Mucosa of descending colon (tissue), 3 donors: ENCODE measurements at regions not wholly inside any gene's neighbourhood (a gene's known extent, or its start where the extent isn't known, plus 50 kb on each side); places are given as distances from the start of the nearest gene placed in this dataset.

Experiments
- ATAC-seq: fragments of 200-7000 bp; cut with Tn5 transposase; one replicate; pipeline ENCODE4 v1.9.1; 2020; ENCODE audit warnings: mild to moderate bottlenecking, moderate library complexity
- DNase-seq, 3 donors: peaks; one replicate each; pipeline ENCODE4 v3.0.0-alpha.2; 2020
- H3K36me3 ChIP-seq: fragments of 200-600 bp; one replicate; pipeline ENCODE4 v1.8.0; 2021; ENCODE audit warnings: low read depth, mild to moderate bottlenecking
- H3K4me1 ChIP-seq: fragments of 200-600 bp; one replicate; pipeline ENCODE4 v1.8.0; 2021; ENCODE audit warnings: low read depth, mild to moderate bottlenecking
- H3K4me3 ChIP-seq: fragments of 200-600 bp; one replicate; pipeline ENCODE4 v1.8.0; 2021; ENCODE audit warnings: mild to moderate bottlenecking
- H3K9me3 ChIP-seq: fragments of 200-600 bp; one replicate; pipeline ENCODE4 v1.8.0; 2021; ENCODE audit warnings: mild to moderate bottlenecking
- intact Hi-C, 2 donors: fragments of 100-400 bp; cut with DNase I in 1 of 2; cut with micrococcal nuclease in 1 of 2; formaldehyde crosslinking; loops; one replicate each; pipeline versions ENCODE4 v1.11.0 to v1.11.1; 2022; cut with DNase I, micrococcal nuclease
- TF ChIP-seq, protein P1 (sequence below): fragments of 200-600 bp; IDR thresholded peaks from one replicate; pipeline ENCODE4 v1.8.0; 2022; ENCODE audit warnings: antibody characterized with exemption, mild to moderate bottlenecking
- donor health status: DM: no; HTN: no; CAD: no; lungs with moderate emphysema.
- donor health status: DM: no; HTN: no; CAD: no.
- donor health status: DM: no; HTN: yes; CAD: no.

DNA sequence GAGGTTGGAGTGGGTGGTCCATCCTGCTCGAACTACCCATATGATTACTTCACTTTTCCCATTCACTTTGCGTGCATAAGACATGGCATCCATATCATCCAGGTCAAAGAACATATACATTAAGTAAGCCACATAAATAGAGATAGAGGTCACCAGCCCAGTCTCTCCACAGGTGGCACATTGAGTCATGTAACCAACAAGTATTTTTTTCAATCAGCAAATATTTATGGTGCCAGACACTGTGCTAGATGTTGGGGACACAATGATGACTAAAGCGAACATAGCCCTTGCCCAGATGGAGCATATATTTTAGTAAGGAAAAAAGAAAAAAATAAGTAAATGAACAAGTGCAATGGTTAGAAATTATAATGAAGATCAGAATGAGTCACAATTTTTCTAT is 83.6 kb upstream of the LCLAT1 start:
- Histone ChIP-seq H3K9me3 (no peaks in the 10 kb centered on the region), H3K36me3 (no peaks in the 10 kb centered on the region), H3K4me3 (no peak overlapping the region), H3K4me1 (no peaks in the 10 kb centered on the region)
- TF ChIP-seq, protein P1, sequence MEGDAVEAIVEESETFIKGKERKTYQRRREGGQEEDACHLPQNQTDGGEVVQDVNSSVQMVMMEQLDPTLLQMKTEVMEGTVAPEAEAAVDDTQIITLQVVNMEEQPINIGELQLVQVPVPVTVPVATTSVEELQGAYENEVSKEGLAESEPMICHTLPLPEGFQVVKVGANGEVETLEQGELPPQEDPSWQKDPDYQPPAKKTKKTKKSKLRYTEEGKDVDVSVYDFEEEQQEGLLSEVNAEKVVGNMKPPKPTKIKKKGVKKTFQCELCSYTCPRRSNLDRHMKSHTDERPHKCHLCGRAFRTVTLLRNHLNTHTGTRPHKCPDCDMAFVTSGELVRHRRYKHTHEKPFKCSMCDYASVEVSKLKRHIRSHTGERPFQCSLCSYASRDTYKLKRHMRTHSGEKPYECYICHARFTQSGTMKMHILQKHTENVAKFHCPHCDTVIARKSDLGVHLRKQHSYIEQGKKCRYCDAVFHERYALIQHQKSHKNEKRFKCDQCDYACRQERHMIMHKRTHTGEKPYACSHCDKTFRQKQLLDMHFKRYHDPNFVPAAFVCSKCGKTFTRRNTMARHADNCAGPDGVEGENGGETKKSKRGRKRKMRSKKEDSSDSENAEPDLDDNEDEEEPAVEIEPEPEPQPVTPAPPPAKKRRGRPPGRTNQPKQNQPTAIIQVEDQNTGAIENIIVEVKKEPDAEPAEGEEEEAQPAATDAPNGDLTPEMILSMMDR: no peak
- intact Hi-C loops: no loop called here
- DNase-seq (no peak), ATAC-seq (no peak)

DNA sequence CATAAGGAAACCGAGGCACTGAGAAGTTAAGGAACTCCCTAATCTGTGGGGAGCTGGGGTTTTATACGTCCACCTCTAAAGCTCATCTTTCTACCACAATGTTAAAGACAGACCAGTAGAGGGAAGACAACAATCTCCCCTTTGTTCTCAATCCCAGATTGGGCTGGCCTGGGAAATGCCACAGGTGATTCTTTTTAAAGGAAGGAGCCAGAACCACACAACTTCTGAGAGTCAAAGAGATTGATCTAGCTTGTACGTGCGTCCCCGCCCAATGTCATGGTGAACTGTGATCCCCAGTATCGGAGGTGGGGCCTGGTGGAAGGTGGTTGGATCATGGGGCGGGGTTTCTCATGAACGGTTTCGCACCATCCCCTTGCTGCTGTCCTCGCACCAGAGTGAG is 81.8 kb upstream of the LCLAT1 start:
- TF ChIP-seq, protein P1: no peak
- Histone ChIP-seq H3K4me1 (no peaks in the 10 kb centered on the region), H3K4me3 (no peak overlapping the region), H3K9me3 (no peaks in the 10 kb centered on the region), H3K36me3 (no peaks in the 10 kb centered on the region)
- ATAC-seq: no peak
- DNase-seq: no peak
- intact Hi-C loops: no loop called here

DNA sequence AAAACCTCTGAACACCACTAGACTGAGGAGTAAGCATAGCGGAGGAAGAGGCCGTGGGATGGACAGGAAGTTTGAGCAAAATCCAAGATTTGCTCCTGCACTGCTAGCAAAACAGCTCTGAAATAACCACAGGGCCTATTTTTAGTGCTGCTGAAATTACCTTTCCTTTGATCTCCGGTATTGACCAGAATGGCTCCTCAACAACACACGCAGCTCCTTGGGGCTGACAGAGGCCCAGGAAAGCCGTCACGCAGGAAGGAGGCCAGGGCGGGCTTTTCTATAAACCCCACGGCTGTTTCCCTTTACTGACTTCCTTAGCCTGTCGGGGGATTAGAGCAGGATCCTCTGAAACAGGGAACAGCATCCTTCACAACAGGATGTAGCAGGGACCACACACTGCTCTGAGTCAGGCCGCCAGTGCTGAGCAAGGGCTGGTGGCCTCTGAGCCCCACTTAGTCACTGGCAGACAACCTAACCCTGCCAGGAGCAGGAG is 80.8 kb upstream of the LCLAT1 start:
- ATAC-seq: peak; percentile 34
- intact Hi-C loops: no loop called here

DNA sequence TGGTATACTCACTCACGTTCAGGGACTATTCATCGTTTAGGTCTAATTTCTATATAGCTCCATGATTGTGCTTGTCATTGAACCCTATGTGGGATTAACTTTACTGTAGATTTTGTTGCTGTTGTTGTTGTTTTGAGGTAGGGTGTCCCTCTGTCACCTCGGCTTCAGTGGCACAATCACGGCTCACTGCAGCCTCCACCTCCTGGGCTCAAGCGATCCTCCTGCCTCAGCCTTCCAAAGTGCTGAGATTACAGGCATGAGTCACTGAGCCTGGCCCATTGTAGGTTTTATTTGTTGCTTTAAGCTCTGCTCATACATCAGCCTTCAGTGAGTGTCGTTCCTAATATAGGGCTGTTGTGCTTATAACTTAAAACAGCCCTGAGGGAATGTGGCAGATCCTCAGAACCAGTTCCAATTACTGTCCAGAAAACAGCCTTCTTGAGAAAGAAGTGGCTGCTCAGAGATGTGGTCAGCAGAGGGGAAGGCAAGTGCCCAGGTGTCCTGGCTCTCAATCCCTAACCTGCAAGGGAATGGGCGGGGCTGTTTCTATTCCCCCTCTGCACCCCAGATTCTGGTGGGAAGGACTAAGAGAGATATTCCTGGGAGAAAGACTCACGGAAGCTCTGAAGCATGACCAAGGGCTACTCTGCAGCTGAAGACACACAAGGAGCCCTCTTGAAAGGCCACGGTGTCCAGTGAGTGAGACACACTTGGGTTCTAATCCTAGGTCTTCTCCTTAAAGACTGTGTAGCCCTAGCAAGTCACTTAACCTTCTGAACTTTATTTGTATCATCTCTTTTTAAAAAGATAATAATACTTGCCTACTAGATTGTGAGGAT is 79.6 kb upstream of the LCLAT1 start:
- Histone ChIP-seq H3K9me3 (no peaks in the 10 kb centered on the region), H3K36me3 (no peaks in the 10 kb centered on the region), H3K4me1 (no peaks in the 10 kb centered on the region), H3K4me3 (no peak overlapping the region)
- intact Hi-C loops: no loop called here
- DNase-seq (no peak), ATAC-seq (no peak)
- TF ChIP-seq, protein P1: no peak

More for the DNA sequence above, 80.8 kb upstream of the LCLAT1 start:
- Histone ChIP-seq H3K4me3 (no peak overlapping the region), H3K9me3 (no peaks in the 10 kb centered on the region), H3K36me3 (no peaks in the 10 kb centered on the region), H3K4me1 (no peaks in the 10 kb centered on the region)
- TF ChIP-seq, protein P1: no peak
- no peak for DNase-seq

DNA sequence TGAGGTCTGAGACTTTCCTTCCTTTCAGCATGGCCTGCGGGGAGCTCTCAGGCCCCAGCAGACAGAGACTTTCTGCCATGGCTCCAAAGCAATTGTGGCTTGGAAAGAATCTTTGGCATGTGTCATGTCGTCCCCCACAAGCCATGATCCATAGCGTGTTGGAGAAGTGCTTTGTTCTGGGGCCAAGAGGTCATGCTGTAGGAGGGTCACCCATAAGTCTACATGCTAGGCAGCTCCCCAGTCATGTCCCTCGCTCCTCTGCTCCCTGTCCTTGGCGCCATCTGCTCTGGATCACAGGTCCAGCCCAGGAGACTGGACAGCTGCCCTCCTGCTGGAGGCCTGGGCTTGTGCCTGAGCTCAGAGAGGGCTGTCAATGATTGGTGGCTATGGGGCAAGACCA is 78.8 kb upstream of the LCLAT1 start:
- Histone ChIP-seq H3K36me3 (no peaks in the 10 kb centered on the region), H3K9me3 (no peaks in the 10 kb centered on the region), H3K4me3 (no peak overlapping the region), H3K4me1 (no peaks in the 10 kb centered on the region)
- no peak for ATAC-seq
- intact Hi-C loops: no loop called here
- TF ChIP-seq, protein P1: no peak
- no peak for DNase-seq
